Epithelial cell of esophagus (primary cell): ENCODE measurements at regions not wholly inside any gene's neighbourhood (a gene's known extent, or its start where the extent isn't known, plus 50 kb on each side); places are given as distances from the start of the nearest gene placed in this dataset.

Source experiments
- DNase-seq: peaks from one replicate; pipeline ENCODE4 v3.0.0; 2010; ENCODE audit warnings: low read depth
- H3K4me3 ChIP-seq: 2 replicates; pipeline ENCODE4 v1.5.1; 2011; ENCODE audit warnings: mild to moderate bottlenecking, low read length, control low read depth
- TF ChIP-seq, protein P1 (sequence below): IDR thresholded peaks from 2 replicates; pipeline ENCODE4 v1.5.1; 2011; ENCODE audit warnings: low read depth, mild to moderate bottlenecking, low read length, control low read depth, inconsistent platforms; ENCODE audit not compliant: insufficient read depth; ENCODE audit errors: missing control alignments

DNA sequence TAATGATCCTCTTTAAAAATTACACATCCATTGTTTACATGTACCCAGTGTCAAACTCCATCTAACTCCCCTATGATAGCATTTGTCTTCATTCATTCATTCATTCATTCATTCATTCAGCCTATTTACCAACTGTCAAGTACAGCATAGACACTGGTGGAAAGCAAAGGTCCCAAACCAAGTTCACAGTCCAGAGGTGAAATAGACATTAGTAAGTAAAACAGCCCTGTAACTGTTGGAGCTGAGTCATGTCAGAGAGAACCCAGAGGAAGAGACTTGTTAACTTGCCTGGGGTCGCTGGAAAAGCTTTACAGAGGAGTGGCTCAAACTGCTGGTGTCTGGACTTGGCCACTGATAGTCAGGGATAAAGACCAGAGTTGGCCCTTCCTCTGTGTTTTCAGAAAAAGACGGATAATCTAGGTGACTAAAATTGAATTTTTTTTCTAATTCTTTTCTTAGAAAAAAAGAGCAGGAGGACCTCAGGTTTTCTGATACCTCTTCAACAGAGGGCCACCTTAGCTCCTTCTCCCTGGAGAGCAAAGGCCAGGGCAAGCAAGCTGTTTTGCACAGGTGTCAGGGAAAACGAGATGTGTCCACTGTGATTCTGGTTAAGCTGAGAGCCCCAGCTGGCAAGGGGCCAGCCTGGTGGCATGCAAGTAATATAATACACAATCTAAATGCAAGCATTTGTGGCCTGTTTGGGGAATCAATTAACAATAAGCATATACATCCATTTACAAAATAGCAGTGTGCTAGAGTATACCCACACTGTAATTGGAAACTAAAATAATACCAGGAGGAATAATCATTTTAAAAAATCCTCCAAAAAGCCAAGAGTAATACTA, 96.7 kb upstream of the SLC14A2 start:
- peak; percentile 24 for DNase-seq
- TF ChIP-seq, protein P1, sequence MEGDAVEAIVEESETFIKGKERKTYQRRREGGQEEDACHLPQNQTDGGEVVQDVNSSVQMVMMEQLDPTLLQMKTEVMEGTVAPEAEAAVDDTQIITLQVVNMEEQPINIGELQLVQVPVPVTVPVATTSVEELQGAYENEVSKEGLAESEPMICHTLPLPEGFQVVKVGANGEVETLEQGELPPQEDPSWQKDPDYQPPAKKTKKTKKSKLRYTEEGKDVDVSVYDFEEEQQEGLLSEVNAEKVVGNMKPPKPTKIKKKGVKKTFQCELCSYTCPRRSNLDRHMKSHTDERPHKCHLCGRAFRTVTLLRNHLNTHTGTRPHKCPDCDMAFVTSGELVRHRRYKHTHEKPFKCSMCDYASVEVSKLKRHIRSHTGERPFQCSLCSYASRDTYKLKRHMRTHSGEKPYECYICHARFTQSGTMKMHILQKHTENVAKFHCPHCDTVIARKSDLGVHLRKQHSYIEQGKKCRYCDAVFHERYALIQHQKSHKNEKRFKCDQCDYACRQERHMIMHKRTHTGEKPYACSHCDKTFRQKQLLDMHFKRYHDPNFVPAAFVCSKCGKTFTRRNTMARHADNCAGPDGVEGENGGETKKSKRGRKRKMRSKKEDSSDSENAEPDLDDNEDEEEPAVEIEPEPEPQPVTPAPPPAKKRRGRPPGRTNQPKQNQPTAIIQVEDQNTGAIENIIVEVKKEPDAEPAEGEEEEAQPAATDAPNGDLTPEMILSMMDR: no peak
- no peak overlapping the region for H3K4me3 ChIP-seq

DNA sequence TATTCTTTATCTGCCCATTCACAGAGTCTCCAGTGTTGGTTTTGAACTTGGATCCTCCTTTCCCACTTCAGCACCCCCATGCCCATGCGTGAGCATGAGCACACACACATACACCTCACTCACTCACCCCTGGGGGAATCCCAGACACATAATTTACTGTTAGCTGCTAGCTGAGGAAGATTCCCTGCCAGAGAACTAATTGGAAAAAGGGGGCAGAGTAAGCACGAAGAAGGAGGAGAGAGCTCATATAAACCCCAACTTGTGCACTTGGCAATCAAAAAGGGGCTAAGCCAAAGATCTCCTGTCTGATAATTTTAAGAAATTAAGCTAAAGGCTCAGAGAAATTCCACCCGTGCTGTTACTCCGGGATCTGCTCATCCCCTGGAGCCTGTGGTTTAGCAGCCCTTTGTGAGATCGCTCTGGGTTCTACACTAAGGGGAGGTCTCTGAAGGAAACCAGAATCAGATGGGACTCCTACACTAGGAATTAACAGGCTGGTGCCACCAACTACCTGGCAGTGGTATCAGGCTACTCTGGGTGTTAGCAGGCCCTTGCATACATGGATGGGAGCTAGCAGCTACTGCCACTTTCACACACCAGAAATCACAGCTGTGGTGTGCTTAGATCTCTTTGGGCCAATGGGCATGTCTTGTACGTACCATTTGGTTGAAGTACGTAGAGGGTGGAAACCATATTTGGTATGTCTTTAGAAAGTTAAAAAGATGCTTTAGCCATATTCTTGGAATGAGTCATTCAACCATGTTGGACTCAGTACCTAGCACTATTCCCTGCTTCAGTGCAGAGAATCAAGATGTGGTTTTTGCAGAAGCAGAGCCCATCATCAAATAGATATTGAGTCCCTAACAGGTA, 95.6 kb upstream of the SLC14A2 start:
- H3K4me3 ChIP-seq: no peak overlapping the region
- no peak for DNase-seq
- TF ChIP-seq, protein P1: no peak

DNA sequence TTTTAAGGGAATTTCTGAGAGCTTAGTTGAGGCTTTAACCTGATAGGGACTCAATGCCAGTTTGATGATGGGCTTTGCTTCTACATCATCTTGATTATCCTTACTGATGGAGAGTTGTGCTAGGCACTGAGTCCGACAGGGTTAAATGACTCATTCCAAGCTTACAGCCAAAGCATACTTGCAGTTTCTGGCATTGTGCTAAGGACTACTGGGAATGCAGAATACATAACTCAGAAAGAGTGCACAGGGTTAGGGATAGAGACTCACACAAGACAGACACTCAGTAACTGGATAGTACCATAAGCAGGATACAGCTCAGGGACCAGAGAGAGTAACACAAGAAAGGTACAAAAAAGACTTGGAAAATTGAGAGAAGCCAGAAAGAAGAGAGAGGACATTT, 94.1 kb upstream of the SLC14A2 start:
- TF ChIP-seq, protein P1: no peak
- DNase-seq: no peak
- H3K4me3 ChIP-seq: no peak overlapping the region

DNA sequence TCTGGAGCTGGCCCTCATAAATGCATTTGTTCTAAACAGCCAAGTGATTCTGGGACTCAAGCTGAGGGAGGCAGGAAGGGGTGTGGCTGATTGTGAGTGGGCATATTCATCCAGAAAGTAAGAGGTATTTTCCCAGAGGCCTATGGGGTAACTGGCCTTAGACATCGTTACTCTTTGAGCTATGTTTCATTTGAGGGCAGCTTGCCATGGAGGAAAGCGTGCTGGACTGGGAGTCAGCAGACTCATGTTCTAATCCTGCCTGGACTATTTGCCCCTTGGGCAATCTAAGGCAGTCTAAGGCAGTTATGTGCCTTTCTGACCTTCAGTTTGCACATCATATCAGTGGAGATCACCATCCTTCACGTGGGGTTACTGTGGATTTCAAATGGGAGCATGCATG, 93.5 kb upstream of the SLC14A2 start:
- DNase-seq: peak; percentile 28
- H3K4me3 ChIP-seq: no peak overlapping the region
- TF ChIP-seq, protein P1: no peak

DNA sequence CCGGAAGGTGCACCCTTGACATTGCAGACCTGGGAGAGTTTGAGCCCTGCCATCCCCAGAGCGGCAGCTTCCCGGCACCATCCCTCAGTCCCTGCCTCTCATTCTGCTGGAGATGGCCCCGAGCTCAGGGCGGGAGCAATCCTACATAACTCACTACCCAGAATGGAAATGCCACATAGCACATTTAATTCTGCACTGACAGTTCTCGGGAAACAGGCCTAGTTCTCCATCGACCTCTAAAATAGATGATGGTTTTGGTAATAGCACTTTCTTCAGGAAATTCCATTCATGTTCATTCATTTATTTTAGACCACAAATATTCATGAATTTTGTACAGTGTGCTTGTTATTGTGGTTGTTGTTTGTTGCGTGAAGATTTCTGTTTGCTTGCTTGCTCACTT, 92.9 kb upstream of the SLC14A2 start:
- H3K4me3 ChIP-seq: no peak overlapping the region
- TF ChIP-seq, protein P1: no peak
- DNase-seq: no peak

DNA sequence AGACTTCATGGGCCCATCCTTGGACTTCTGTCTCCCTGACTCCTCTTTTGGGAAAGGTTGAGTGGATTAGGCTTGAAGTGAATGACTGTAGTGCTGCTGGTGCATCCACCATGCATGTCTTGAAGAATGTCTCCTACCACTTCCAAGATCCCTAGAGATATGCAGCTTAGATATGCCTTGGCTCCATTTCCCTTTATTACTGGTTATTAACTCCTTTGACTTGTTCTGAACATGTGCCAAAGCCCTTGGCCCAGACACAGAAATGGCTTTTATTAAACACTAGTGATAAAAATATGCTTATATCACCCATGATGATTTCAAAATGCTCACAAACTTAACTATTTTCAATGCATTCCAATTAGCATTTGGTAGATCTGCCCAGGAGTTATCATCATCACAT, 90.0 kb upstream of the SLC14A2 start:
- DNase-seq: no peak
- no peak overlapping the region for H3K4me3 ChIP-seq
- TF ChIP-seq, protein P1: no peak
